Rectal smooth muscle tissue (tissue), 1 donor: ENCODE measurements at regions not wholly inside any gene's neighbourhood (a gene's known extent, or its start where the extent isn't known, plus 50 kb on each side); places are given as distances from the start of the nearest gene placed in this dataset.
"Not testable (repeated sequence)": the region's sequence is repeated elsewhere in the genome, so short reads cannot be mapped to it uniquely, and the experiment has no call there.

Source experiments
- H3K27ac ChIP-seq: one replicate; pipeline ENCODE4 v1.7.0; 2013; ENCODE audit warnings: low read depth, low read length, inconsistent platforms
- H3K27me3 ChIP-seq: one replicate; pipeline ENCODE4 v1.7.0; 2013; ENCODE audit warnings: low read length; ENCODE audit not compliant: control insufficient read depth, insufficient read depth
- H3K36me3 ChIP-seq: one replicate; pipeline ENCODE4 v1.7.0; 2013; ENCODE audit warnings: low read length; ENCODE audit not compliant: control insufficient read depth, insufficient read depth
- H3K4me1 ChIP-seq: one replicate; pipeline ENCODE4 v1.7.0; 2013; ENCODE audit warnings: low read length; ENCODE audit not compliant: control insufficient read depth, insufficient read depth
- H3K4me3 ChIP-seq: one replicate; pipeline ENCODE4 v1.7.0; 2013; ENCODE audit warnings: low read length
- H3K9ac ChIP-seq: one replicate; pipeline ENCODE4 v1.7.0; 2013; ENCODE audit warnings: low read length

DNA sequence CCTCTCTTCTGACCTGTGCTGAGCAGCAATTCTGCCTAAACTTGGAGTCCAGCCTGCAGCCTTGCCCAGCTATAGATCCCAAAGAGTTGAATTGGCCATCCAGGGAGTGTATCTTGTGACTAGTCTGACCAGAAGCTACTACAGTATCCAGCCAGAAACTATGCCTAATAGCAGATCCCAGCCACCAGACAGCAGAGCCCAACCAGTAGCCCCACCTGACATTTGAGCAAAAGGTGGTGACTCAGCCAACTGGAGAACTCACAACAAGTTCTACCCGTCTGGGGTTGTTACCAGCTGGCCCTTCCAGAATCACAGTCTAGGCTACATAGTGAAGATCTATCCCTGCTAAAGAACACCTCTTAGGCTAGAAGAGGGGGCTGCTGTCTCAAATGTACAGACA is 315.0 kb downstream of the CRPPA start:
- no peak overlapping the region for H3K27ac ChIP-seq
- no peak overlapping the region for H3K4me3 ChIP-seq
- no peaks in the 10 kb centered on the region for H3K27me3 ChIP-seq
- no peak overlapping the region for H3K9ac ChIP-seq
- H3K4me1 ChIP-seq: no peaks in the 10 kb centered on the region
- no peaks in the 10 kb centered on the region for H3K36me3 ChIP-seq

DNA sequence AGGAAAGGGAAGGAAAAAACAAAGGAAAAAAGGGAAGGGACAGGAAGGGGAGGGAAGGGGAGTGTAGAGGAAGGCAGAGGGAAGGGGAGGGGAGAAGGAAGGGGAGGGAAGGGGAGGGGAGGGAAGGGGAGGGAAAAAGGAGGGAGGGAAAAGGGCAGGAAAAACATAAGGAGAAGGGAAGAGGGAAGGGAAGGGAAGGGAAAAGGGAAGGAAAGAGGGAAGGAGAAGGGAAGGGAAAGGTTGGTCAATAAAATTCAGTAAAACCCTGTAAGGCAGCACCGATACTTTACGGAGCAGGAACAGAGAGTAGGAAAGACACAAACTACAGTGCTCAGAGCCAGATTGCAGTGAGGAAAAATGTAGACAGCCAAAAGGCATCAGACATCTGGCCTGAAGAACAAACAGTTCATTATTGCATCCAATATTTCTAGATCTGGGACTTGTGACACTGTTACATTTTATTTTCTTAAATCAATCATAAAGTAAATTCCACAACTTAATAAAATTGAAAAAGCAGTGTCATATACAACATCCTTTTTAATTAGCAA is 322.0 kb downstream of the CRPPA start:
- H3K9ac ChIP-seq: no peak overlapping the region
- no peaks in the 10 kb centered on the region for H3K27me3 ChIP-seq
- no peak overlapping the region for H3K4me3 ChIP-seq
- H3K27ac ChIP-seq: no peak overlapping the region
- H3K36me3 ChIP-seq: no peaks in the 10 kb centered on the region
- H3K4me1 ChIP-seq: no peaks in the 10 kb centered on the region

DNA sequence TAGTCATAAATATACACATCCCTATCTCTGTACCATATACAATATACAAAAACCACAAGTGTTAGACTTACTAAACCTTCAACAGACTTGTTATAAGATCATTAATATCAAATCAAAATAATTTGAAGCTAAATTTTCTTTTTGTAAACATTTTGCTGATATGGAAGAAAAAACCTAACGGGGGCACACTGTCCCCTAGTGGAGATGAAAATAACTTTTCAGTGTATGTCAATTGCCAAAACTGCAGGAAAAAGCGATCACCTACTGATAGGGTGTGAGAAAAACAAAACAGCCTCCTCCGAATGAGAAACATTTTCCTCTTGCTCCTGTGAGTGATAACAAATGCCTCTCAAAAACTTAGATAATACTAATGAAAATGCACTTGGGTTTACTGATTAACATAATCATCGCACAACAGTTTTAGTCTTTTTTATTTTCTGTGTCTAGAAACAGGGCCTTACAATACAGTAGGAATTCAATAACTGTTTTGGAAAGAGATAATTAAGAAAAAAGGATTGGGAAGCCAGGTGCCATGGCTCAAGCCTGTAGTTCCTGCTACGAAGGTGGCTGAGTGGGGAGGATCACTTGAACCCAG is 322.7 kb downstream of the CRPPA start:
- Histone ChIP-seq H3K9ac (no peak overlapping the region), H3K27ac (no peak overlapping the region), H3K4me3 (no peak overlapping the region), H3K4me1 (no peaks in the 10 kb centered on the region), H3K36me3 (no peaks in the 10 kb centered on the region), H3K27me3 (no peaks in the 10 kb centered on the region)

DNA sequence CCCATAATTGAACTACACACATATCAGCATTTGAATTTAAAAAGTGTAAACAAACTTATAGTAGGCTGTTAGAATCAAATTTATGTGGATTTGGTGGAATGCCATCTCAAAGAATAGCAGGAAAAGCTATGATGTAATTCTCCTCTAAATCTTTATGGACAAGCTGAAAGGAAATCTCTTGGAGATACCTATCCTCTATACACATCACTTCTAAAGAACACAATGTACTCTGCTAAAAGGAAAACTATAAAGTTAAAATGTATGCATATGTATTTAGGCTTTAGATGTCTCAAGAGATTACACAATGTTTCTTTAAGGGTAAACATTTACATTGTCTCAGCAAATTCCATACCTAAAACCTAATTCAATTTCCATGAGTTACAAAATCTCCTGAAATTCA is 323.3 kb downstream of the CRPPA start:
- Histone ChIP-seq H3K27me3 (no peaks in the 10 kb centered on the region), H3K36me3 (no peaks in the 10 kb centered on the region), H3K4me3 (no peak overlapping the region), H3K27ac (no peak overlapping the region), H3K4me1 (no peaks in the 10 kb centered on the region), H3K9ac (no peak overlapping the region)

DNA sequence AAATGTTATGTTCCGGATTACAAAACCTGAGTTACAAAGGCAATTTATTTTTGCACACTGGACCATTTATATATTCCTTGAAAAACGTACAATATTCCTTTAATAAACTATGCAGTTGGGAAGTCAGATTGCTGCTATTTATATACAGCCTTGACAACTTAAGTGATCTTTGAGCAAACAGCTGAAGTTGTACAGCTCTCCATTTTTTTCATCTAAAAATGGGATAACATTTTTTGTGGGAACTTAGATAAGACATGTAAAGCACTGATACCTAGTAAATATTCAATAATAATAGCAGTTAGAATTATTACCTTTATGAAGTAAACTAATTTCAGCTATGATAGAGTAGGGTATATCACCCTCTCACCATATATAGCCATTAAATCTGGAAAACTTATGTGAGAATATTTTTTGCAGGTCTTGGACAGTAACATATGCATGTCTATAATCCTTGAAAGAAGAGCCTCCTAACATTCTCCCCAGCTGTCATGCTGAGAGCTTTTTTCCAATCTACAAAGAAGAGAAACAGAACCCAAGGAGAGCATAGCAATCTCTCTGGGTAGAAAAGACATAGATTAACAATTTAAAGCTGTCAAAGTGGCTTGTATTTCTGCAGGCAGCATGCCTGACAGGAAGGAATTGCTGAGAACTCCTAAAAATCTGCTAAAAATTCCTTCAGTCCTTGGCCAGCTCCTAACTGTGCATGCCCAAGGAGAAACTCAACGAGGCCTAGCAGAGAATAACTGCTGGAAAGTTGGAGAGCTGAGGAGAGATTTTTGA is 326.0 kb downstream of the CRPPA start:
- Histone ChIP-seq H3K27me3 (no peaks in the 10 kb centered on the region), H3K27ac (no peak overlapping the region), H3K36me3 (no peaks in the 10 kb centered on the region), H3K4me3 (no peak overlapping the region), H3K9ac (no peak overlapping the region), H3K4me1 (no peaks in the 10 kb centered on the region)

DNA sequence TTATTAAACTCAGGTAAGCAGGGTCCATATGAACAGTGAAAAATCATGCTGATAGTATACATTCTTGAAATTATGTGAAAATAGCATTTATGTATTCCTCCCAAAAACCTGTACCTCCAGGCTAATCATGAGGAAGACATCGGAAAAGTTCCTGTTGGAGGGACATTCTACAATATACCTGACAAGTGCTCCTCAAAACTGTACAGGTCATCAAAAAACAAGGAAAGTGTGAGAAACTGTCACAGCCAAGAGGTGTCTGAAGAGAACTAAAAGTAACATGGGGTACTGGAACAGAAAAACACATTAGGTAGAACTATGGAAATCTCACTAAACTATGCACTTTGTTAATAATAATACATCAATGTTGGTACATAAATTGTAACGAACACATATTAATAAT is 326.7 kb downstream of the CRPPA start:
- Histone ChIP-seq H3K4me1 (no peaks in the 10 kb centered on the region), H3K27me3 (no peaks in the 10 kb centered on the region), H3K27ac (no peak overlapping the region), H3K4me3 (no peak overlapping the region), H3K9ac (no peak overlapping the region), H3K36me3 (no peaks in the 10 kb centered on the region)

DNA sequence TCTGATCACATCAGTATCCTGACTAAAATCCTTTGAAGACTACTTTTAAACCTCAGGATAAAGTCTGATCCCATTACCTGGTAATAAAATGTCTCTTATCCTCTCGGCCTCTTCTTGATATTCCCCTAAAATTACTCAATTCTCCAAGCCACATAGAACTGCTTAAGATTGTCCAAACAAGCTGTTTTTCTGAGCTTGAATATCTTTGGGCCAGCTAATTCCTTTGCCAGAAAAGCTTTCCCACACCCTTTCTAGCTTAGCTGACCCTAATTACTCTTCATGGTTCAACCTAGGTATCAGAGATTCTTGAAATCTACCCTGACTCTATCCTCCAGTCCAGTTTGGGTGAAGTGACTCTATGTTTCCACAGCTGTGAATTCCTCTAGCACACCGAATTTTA is 328.6 kb downstream of the CRPPA start:
- H3K4me1 ChIP-seq: no peaks in the 10 kb centered on the region

DNA sequence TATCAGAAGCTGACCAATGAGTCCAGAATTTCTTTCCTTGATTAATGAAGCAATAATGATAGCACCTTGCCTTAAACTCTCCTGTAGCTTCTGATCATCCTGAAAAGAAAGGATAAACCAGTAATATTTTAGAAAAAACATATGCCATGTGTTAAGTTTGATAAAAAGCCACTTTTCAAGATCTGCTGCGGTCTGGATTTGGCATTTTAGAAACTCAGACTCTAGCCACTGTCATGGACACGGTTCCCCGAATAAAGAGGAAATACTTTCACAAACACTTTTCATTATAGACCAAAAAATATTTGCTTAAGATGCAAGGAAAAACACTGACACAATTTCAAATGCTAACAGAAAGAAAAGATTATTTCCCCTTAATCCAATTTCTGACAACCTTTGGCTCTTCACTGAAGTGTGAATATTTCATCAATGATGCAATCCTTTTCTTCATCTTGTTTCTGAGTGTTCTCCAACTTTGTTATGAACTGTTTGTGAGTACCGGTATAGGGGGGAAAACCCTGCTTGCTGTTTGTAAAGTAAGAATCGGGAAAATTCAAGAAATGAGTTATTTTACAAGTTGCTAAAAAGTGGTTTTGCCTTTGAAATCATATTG is 329.5 kb downstream of the CRPPA start:
- no peaks in the 10 kb centered on the region for H3K27me3 ChIP-seq
- H3K9ac ChIP-seq: no peak overlapping the region
- no peaks in the 10 kb centered on the region for H3K4me1 ChIP-seq
- no peak overlapping the region for H3K27ac ChIP-seq
- H3K4me3 ChIP-seq: no peak overlapping the region
- H3K36me3 ChIP-seq: no peaks in the 10 kb centered on the region

More for the DNA sequence above, 328.6 kb downstream of the CRPPA start:
- Histone ChIP-seq H3K9ac (no peak overlapping the region), H3K27me3 (no peaks in the 10 kb centered on the region), H3K27ac (no peak overlapping the region), H3K4me3 (no peak overlapping the region), H3K36me3 (no peaks in the 10 kb centered on the region)

DNA sequence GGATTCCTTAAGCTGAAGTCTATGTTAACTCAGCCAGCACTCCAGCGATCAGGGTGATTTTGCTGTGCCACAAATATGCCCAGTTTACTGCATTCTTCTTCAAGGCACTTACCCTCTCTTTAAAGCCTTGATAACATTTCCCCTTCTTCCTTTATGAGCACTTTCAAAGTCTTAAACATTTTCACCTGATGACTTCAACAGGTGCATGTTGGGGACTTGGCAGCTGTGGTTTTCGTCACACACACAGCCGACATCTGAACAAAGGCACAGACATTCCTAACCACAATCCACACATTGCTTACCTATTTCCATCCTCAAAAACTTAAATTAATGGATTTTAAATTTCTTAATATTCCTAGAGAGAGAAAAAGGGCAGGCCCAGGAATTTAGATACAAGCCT is 331.5 kb downstream of the CRPPA start:
- no peak overlapping the region for H3K9ac ChIP-seq
- no peaks in the 10 kb centered on the region for H3K36me3 ChIP-seq
- H3K27me3 ChIP-seq: no peaks in the 10 kb centered on the region
- H3K4me1 ChIP-seq: no peaks in the 10 kb centered on the region
- H3K27ac ChIP-seq: no peak overlapping the region
- no peak overlapping the region for H3K4me3 ChIP-seq

DNA sequence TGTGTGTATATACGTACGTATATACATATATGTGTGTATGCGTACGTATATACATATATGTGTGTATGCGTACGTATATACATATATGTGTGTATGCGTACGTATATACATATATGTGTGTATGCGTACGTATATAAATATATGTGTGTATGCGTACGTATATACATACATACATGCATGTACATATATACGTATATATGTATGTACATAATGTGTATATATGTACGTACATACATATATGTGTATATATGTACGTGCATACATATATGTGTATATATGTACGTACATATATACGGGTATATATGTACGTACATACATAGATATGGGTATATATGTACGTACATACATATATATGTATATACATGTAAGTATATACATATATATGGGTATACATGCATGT is 332.1 kb downstream of the CRPPA start:
- Histone ChIP-seq H3K36me3 (no peaks in the 10 kb centered on the region), H3K27ac (no peak overlapping the region), H3K27me3 (no peaks in the 10 kb centered on the region), H3K9ac (no peak overlapping the region), H3K4me1 (no peaks in the 10 kb centered on the region), H3K4me3 (no peak overlapping the region)

DNA sequence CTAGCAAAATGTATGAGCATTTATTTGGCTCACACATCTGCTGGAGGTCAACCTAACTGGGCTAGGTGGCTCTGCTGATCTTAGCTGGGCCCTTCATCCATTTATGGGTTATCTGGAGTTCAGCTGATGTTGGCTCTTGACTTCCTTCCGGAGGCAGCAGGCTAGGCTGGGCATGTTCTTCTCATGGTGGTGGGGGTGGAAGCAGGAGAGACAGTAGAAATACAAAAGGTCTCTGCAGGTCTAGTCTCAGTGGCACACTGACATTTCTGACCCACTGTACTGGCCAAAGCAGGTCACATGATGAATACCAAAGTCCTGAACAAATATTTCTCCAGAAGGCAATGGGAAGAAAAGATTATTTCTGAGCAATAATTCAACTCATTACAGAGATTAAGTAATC is 334.6 kb downstream of the CRPPA start:
- no peaks in the 10 kb centered on the region for H3K4me1 ChIP-seq
- no peak overlapping the region for H3K4me3 ChIP-seq
- no peak overlapping the region for H3K9ac ChIP-seq
- H3K27me3 ChIP-seq: no peaks in the 10 kb centered on the region
- no peaks in the 10 kb centered on the region for H3K36me3 ChIP-seq
- H3K27ac ChIP-seq: no peak overlapping the region

DNA sequence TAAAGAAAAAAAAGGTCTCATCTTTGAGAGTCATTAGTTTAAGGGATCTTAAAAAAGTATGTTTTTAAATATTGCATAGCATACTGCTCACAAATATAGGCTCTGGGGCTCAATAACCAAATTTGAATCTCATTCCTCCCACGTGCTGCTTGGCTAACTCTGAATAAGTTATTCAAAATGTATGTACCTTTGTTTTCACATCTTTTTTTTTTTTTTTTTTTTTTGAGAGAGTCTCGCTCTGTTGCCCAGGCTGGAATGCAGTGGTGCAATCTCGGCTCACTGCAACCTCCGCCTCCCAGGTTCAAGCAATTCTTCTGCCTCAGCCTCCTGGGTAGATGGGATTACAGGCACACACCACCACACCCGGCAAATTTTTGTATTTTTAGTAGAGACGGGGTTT is 335.6 kb downstream of the CRPPA start:
- H3K4me3 ChIP-seq, H3K9ac ChIP-seq, H3K27ac ChIP-seq, H3K36me3 ChIP-seq, H3K4me1 ChIP-seq, H3K27me3 ChIP-seq: not testable (repeated sequence)
